Urothelium cell line (cell line): ENCODE measurements at regions not wholly inside any gene's neighbourhood (a gene's known extent, or its start where the extent isn't known, plus 50 kb on each side); places are given as distances from the start of the nearest gene placed in this dataset.

Source experiments
- DNase-seq: peaks from one replicate; pipeline ENCODE4 v3.0.0; 2011; ENCODE audit warnings: low spot score, mixed read lengths
- FAIRE-seq: peaks from 2 replicates; lab custom pipeline; 2011; peaks lifted over from hg19 to GRCh38; lab: Jason Lieb, UNC

GRCh38 chr2:9790702-9791225, 52.5 kb upstream of the TAF1B start:
- DNase-seq = no peak
- FAIRE-seq = no peak

DNA sequence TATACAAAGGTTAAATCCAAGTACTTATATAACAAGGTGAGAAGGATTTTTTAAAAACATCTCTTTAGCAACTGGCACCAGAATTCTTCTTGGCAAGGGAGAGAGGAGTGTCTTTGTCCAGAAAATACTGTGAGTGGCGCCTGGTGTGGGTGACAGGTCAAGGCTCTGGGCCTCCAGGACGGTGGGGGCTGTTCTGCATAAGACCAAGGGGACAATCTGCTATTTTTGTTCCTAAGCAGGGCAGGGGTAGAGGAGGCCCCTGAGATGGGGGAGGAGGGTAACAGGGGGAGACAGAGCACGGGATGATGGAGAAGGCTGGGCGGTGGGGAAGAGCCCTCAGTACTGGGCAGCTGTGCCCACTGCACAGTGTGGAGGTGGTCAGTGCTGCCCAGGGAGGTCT, 51.6 kb upstream of the TAF1B start:
- FAIRE-seq (peak; percentile 40), DNase-seq (no peak)

GRCh38 chr2:9793156-9793917, 49.9 kb upstream of the TAF1B start:
- DNase-seq = no peak
- no peak for FAIRE-seq
